ENCODE measurements at regions not wholly inside any gene's neighbourhood (a gene's known extent, or its start where the extent isn't known, plus 50 kb on each side); places are given as distances from the start of the nearest gene placed in this dataset.

GRCh38 chr7:136533732-136534131, 334.7 kb upstream of the CHRM2 start:
- TF ChIP-seq CTCF (IDR thresholded peaks at IDR 0.05 in 8 of 11, conservative IDR thresholded peaks at IDR 0.05 in 3 of 11) (no peak), POLR2AphosphoS5 (IDR thresholded peaks at IDR 0.05) (no peak), POLR2A (IDR thresholded peaks at IDR 0.05) (no peak)
